ENCODE measurements at regions not wholly inside any gene's neighbourhood (a gene's known extent, or its start where the extent isn't known, plus 50 kb on each side); places are given as distances from the start of the nearest gene placed in this dataset.
"Not testable (repeated sequence)": the region's sequence is repeated elsewhere in the genome, so short reads cannot be mapped to it uniquely, and the experiment has no call there.

GRCh38 chr21:18832950-18833349 is 429.4 kb upstream of the TMPRSS15 start:
- no peak for DNase-seq

DNA sequence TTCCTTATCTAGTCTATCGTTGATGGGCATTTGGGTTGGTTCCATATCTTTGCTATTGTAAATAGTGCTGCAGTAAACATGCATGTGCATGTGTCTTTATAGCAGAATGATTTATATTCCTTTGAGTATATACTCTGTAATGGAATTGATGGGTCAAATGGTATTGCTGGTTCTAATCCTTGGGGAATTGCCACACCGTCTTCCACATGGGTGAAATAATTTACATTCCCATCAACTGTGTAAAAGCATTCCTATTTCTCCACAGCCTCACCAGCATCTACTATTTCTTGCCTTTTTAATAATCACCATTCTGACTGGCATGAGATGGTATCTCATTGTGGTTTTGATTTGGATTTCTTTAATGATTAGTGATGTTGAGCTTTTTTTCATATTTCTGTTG is 430.5 kb upstream of the TMPRSS15 start:
- DNase-seq: not testable (repeated sequence)

GRCh38 chr21:18840239-18840638 is 436.7 kb upstream of the TMPRSS15 start:
- peak in 1 of 2 experiments; percentile 7 for DNase-seq

DNA sequence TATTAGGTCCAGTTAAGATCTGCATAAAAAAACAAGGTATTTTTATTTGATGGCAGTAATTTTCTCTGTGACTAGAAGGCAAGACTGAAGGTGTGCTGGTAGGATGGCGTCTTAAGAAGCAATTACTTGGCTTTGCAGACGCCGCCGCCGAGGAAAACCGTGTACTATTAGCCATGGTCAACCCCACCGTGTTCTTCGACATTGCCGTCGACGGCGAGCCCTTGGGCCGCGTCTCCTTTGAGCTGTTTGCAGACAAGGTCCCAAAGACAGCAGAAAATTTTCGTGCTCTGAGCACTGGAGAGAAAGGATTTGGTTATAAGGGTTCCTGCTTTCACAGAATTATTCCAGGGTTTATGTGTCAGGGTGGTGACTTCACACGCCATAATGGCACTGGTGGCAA is 454.0 kb upstream of the TMPRSS15 start:
- not testable (repeated sequence) for DNase-seq

- no peak for DNase-seq
Observed at GRCh38 chr21:18869104-18869503, 465.5 kb upstream of the TMPRSS15 start.

DNA sequence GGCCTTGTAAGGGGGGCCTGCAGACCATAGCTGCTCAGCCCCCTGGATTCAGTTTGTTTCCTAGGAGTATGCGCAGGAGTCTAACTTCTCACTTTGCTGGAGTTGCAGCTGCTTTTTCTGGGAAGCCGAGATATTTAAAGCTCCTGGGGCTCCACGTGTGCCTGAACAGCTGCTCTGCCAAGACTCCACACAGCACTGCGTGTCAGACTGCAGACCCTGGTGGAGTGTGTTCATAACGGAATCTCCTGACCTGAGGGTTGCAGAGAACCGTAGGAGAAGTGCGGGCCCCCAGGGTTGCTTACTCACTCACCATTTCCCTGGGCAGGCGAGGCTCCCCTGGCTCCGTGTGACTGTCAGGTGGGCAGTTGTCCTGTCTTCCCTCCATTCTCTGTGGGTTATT is 474.3 kb upstream of the TMPRSS15 start:
- DNase-seq: no peak

- DNase-seq: no peak
Observed at GRCh38 chr21:18887922-18888602, 484.5 kb upstream of the TMPRSS15 start.

DNA sequence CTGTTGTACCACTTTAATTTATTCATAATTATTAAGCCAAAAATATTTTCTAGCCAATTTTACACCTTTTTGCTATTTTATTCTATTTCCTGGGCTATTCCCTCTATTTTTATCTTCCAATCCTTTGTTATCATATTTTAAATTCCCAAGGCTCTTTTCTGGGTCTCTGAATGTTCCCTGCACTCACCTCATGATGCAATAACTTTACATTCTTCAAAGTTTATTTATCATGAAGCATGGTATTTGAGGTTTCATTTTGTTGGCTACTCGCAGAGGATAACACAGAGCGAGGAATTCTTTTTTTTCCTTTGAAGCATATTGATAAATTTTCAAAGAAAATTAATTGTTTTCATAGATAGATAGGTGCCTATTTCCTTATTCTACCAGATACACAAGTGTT is 489.8 kb upstream of the TMPRSS15 start:
- no peak for DNase-seq

DNA sequence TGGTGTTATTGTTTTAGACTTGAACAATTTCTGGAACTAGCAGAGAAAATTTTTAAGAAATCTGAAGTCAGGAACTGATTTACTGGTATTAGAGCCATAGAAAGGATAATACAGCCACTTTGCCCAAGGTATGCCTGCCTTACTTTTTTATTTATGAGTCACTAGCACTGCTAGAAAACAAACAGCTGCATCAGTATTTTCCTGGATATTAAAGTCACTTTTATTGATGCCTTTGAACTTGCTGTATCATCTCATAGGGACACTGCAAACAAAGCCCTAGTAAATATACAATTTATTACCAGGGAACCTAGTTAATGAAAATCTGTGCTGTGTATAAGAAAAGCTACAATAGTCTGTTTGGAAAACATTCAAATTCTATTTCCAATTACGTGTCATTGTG is 490.8 kb upstream of the TMPRSS15 start:
- DNase-seq: no peak

DNA sequence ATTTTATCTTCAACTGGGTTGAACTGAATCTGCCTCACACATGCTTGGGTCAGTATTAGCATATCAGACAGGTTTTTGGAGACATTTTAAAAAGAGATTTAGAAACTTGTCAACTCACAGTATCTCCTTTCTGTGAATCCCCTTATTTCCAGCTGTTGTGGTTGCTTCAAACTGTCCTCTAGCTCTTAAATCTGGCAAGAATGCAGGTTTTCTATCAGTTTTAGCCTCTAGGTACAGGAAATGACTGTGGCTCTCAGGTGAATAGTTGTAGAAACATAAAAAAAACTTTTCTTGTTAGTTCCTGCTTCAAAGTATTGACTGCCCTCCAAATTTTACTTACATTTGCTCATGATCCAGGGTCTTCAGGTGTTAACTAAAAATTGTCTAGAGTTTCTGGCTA is 495.7 kb upstream of the TMPRSS15 start:
- no peak for DNase-seq

DNA sequence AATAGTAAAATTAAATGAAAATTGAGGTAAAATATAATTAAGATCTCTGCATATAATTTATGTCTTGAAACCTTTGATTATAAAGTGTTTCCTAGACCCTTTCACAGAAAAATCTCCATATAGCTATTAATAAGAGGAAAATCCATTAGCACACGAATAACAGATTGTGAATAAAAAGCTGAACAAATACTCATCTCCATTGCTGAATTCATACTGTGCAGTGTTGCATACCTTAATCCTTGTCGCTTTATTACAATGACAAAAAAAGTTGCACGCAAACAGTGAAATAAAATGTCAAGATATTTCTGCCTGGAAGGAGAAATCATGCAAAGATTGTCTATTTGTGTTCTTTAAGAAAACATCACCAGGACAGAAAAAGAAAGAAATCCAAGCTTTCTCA is 499.1 kb upstream of the TMPRSS15 start:
- no peak for DNase-seq

DNA sequence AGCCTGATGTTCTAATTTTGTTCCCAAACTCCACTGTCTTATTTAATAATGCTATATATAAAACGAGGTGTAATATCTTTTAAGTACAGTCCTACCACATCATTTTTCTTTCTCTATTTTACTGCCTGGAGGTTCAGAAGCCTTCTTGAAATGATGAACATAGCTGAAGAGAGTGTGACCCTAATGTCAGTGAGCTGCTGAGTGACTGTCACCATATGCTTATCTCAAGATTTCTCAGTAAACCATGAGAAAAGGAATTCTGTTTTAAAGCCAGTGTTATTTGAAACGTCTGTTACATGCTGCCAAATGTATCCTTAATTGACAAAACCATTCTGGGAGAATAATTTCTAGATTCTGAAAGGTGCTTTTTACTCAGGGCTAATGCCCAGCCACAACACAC is 503.5 kb upstream of the TMPRSS15 start:
- DNase-seq: no peak

- no peak for DNase-seq
Observed at GRCh38 chr21:18908641-18909040, 505.1 kb upstream of the TMPRSS15 start.

GRCh38 chr21:18913914-18914313 is 510.3 kb upstream of the TMPRSS15 start:
- no peak for DNase-seq

GRCh38 chr21:18914570-18914969 is 511.0 kb upstream of the TMPRSS15 start:
- DNase-seq: no peak

DNA sequence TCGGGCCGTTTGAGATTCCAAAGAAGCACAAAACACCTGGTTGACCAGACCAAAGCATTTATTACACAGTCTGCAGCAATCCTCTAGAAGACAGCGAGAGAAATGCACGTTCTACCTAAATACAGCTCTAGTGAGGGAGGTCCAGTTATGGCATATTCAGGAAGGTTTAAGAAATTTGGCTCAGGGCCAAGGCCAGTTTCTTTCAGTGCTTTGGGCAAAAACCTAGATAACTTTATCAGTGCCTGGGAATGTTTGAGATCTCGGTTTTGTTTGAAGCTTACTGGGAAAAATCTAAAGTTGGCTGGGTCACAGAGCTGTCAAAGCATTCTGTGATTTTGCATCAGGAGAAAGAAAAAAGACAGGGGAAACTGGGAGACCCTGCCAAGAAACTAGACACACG is 514.0 kb upstream of the TMPRSS15 start:
- no peak for DNase-seq

- no peak for DNase-seq
Observed at GRCh38 chr21:18931237-18931636, 527.7 kb upstream of the TMPRSS15 start.

GRCh38 chr21:18937337-18937736 is 533.8 kb upstream of the TMPRSS15 start:
- DNase-seq: no peak

DNA sequence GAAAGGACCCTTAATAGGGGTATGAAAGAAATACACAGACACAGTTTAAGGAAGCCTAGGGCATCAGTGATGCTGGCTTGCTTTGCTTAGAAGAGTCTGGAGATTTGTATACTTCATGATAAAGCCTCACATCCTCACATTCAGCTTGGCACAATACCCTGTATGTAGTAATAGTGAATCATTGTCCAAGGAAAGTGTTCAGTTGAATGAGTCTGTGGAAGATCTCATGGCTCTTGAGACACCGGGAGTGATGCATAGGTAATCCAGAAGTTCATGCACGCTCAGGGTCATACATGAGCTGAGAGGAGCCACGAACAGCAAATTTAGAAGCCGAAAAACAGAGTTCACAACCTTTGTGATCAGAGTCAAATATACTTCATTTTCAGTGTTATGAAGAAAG is 537.2 kb upstream of the TMPRSS15 start:
- no peak for DNase-seq

- no peak for DNase-seq
Observed at GRCh38 chr21:18950045-18950740, 546.6 kb upstream of the TMPRSS15 start.

- DNase-seq: peak; percentile 20 to 71
Observed at GRCh38 chr21:18951271-18952038, 547.9 kb upstream of the TMPRSS15 start.

DNA sequence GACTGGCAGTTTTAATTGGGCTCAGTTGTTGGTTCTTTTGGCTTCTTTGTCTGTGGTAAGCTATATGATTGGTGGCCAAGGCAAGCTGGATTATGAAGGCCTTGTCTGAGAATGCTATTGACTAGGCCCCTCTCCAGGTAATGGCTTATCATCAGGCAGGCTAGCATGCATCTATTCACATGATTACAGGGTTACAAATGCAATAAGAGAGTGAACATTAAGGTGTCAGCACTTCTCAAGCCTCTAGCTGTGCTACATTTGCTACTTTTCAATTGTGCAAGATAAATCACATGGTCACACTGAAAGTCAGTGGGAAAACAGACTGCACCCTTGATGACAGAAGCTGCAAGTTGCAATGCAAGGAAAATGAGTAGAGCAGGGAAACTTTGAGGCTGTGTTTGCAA is 550.9 kb upstream of the TMPRSS15 start:
- DNase-seq: no peak

GRCh38 chr21:18959817-18960216 is 556.2 kb upstream of the TMPRSS15 start:
- DNase-seq: no peak

- DNase-seq: no peak
Observed at GRCh38 chr21:18960306-18960705, 556.7 kb upstream of the TMPRSS15 start.

Data from NCI-H446 (cell line).